ENCODE measurements at regions not wholly inside any gene's neighbourhood (a gene's known extent, or its start where the extent isn't known, plus 50 kb on each side); places are given as distances from the start of the nearest gene placed in this dataset.

- intact Hi-C loops (cut with micrococcal nuclease) = no loop called here
- no peak for DNase-seq (ENCODE audit: unreplicated experiment)
- H3K4me3 Mint-ChIP-seq (ENCODE audit: unreplicated experiment) = no peak overlapping the region
- H3K36me3 Mint-ChIP-seq (ENCODE audit: insufficient read depth, unreplicated experiment) = no peaks in the 10 kb centered on the region
- H3K9me3 Mint-ChIP-seq (ENCODE audit: unreplicated experiment) = no peaks in the 10 kb centered on the region
- H3K27me3 Mint-ChIP-seq (ENCODE audit: insufficient read depth, unreplicated experiment) = no peaks in the 10 kb centered on the region
- POLR2A ChIA-PET = no interaction called here
- BruUV-seq (replicated peaks) = no TSS peak
- H3K4me1 Mint-ChIP-seq (ENCODE audit: insufficient read depth, unreplicated experiment) = no peaks in the 10 kb centered on the region
- H3K27ac Mint-ChIP-seq (ENCODE audit: low read depth, unreplicated experiment) = no peak overlapping the region
- CTCF ChIA-PET = no interaction called here
- no peak for TF ChIP-seq CTCF (IDR thresholded peaks at IDR 0.05; ENCODE audit: unreplicated experiment)
Observed at GRCh38 chr5:39629946-39630345, 205.2 kb upstream of the DAB2 start.

GRCh38 chr5:39628348-39628747 is 203.6 kb upstream of the DAB2 start:
- H3K27me3 Mint-ChIP-seq (ENCODE audit: insufficient read depth, unreplicated experiment) = no peaks in the 10 kb centered on the region
- H3K27ac Mint-ChIP-seq (ENCODE audit: low read depth, unreplicated experiment) = no peak overlapping the region
- H3K4me3 Mint-ChIP-seq (ENCODE audit: unreplicated experiment) = no peak overlapping the region
- intact Hi-C loops (cut with micrococcal nuclease) = no loop called here
- no peaks in the 10 kb centered on the region for H3K4me1 Mint-ChIP-seq (ENCODE audit: insufficient read depth, unreplicated experiment)
- no peak for TF ChIP-seq CTCF (IDR thresholded peaks at IDR 0.05; ENCODE audit: unreplicated experiment)
- ChIA-PET CTCF (no interaction called here), POLR2A (interaction anchor here (1.1 kb wide), 1 partner anchor 14 kb away, joined by 4 read pairs; no protein-coding TSS in a partner anchor)
- no peak for DNase-seq (ENCODE audit: unreplicated experiment)
- no peaks in the 10 kb centered on the region for H3K36me3 Mint-ChIP-seq (ENCODE audit: insufficient read depth, unreplicated experiment)
- BruUV-seq (replicated peaks) = no TSS peak
- no peaks in the 10 kb centered on the region for H3K9me3 Mint-ChIP-seq (ENCODE audit: unreplicated experiment)

- intact Hi-C loops (cut with micrococcal nuclease) = no loop called here
- ChIA-PET CTCF (no interaction called here), POLR2A (no interaction called here)
- Mint-ChIP-seq H3K27ac (ENCODE audit: low read depth, unreplicated experiment) (no peak overlapping the region), H3K4me1 (ENCODE audit: insufficient read depth, unreplicated experiment) (no peaks in the 10 kb centered on the region), H3K4me3 (ENCODE audit: unreplicated experiment) (no peak overlapping the region), H3K36me3 (ENCODE audit: insufficient read depth, unreplicated experiment) (no peaks in the 10 kb centered on the region), H3K27me3 (ENCODE audit: insufficient read depth, unreplicated experiment) (no peaks in the 10 kb centered on the region), H3K9me3 (ENCODE audit: unreplicated experiment) (no peaks in the 10 kb centered on the region)
- BruUV-seq (replicated peaks) = no TSS peak
- TF ChIP-seq CTCF (IDR thresholded peaks at IDR 0.05; ENCODE audit: unreplicated experiment) = no peak
- DNase-seq (ENCODE audit: unreplicated experiment) = no peak
Observed at GRCh38 chr5:39624890-39625289, 200.1 kb upstream of the DAB2 start.

GRCh38 chr5:39624268-39624886 is 199.6 kb upstream of the DAB2 start:
- no TSS peak for BruUV-seq (replicated peaks)
- intact Hi-C loops (cut with micrococcal nuclease) = no loop called here
- CTCF ChIA-PET = no interaction called here

More at GRCh38 chr5:39624268-39624886, 199.6 kb upstream of the DAB2 start:
- no peak overlapping the region for H3K27ac Mint-ChIP-seq (ENCODE audit: low read depth, unreplicated experiment)
- no peaks in the 10 kb centered on the region for H3K27me3 Mint-ChIP-seq (ENCODE audit: insufficient read depth, unreplicated experiment)
- H3K9me3 Mint-ChIP-seq (ENCODE audit: unreplicated experiment) = no peaks in the 10 kb centered on the region
- no peaks in the 10 kb centered on the region for H3K36me3 Mint-ChIP-seq (ENCODE audit: insufficient read depth, unreplicated experiment)
- TF ChIP-seq CTCF (IDR thresholded peaks at IDR 0.05; ENCODE audit: unreplicated experiment) = no peak
- POLR2A ChIA-PET = no interaction called here
- DNase-seq (ENCODE audit: unreplicated experiment) = peak; percentile 60
- no peaks in the 10 kb centered on the region for H3K4me1 Mint-ChIP-seq (ENCODE audit: insufficient read depth, unreplicated experiment)
- no peak overlapping the region for H3K4me3 Mint-ChIP-seq (ENCODE audit: unreplicated experiment)

All from MCF 10A (cell line).